ENCODE measurements at regions not wholly inside any gene's neighbourhood (a gene's known extent, or its start where the extent isn't known, plus 50 kb on each side); places are given as distances from the start of the nearest gene placed in this dataset.
"Not testable (repeated sequence)": the region's sequence is repeated elsewhere in the genome, so short reads cannot be mapped to it uniquely, and the experiment has no call there.

GRCh38 chr14:84064316-84065125, 1465.4 kb upstream of the FLRT2 start:
- no peak for DNase-seq

GRCh38 chr14:84065811-84066210, 1464.1 kb upstream of the FLRT2 start:
- no peak for DNase-seq

GRCh38 chr14:84068288-84068687, 1461.7 kb upstream of the FLRT2 start:
- DNase-seq: no peak

GRCh38 chr14:84071061-84071460, 1458.9 kb upstream of the FLRT2 start:
- DNase-seq: no peak

- no peak for DNase-seq
Measured at GRCh38 chr14:84074626-84075025, 1455.3 kb upstream of the FLRT2 start.

- no peak for DNase-seq
Measured at GRCh38 chr14:84080944-84081343, 1449.0 kb upstream of the FLRT2 start.

GRCh38 chr14:84084056-84084630, 1445.8 kb upstream of the FLRT2 start:
- DNase-seq: no peak

- DNase-seq: no peak
Measured at GRCh38 chr14:84085493-84085892, 1444.5 kb upstream of the FLRT2 start.

- DNase-seq: no peak
Measured at GRCh38 chr14:84086714-84087113, 1443.2 kb upstream of the FLRT2 start.

GRCh38 chr14:84087986-84088531, 1441.9 kb upstream of the FLRT2 start:
- no peak for DNase-seq

GRCh38 chr14:84090837-84091236, 1439.1 kb upstream of the FLRT2 start:
- no peak for DNase-seq

GRCh38 chr14:84095681-84096080, 1434.3 kb upstream of the FLRT2 start:
- DNase-seq: no peak

GRCh38 chr14:84098261-84098660, 1431.7 kb upstream of the FLRT2 start:
- DNase-seq: no peak

GRCh38 chr14:84099560-84099959, 1430.4 kb upstream of the FLRT2 start:
- not testable (repeated sequence) for DNase-seq

- no peak for DNase-seq
Measured at GRCh38 chr14:84107835-84108343, 1422.1 kb upstream of the FLRT2 start.

GRCh38 chr14:84108746-84109457, 1421.0 kb upstream of the FLRT2 start:
- no peak for DNase-seq

GRCh38 chr14:84112589-84112988, 1417.4 kb upstream of the FLRT2 start:
- DNase-seq: no peak

- no peak for DNase-seq
Measured at GRCh38 chr14:84125676-84126075, 1404.3 kb upstream of the FLRT2 start.

- no peak for DNase-seq
Measured at GRCh38 chr14:84127495-84127894, 1402.4 kb upstream of the FLRT2 start.

GRCh38 chr14:84128050-84128449, 1401.9 kb upstream of the FLRT2 start:
- DNase-seq: no peak

GRCh38 chr14:84129007-84129406, 1400.9 kb upstream of the FLRT2 start:
- no peak for DNase-seq

GRCh38 chr14:84129941-84130340, 1400.0 kb upstream of the FLRT2 start:
- no peak for DNase-seq

- no peak for DNase-seq
Measured at GRCh38 chr14:84131924-84132323, 1398.0 kb upstream of the FLRT2 start.

- no peak for DNase-seq
Measured at GRCh38 chr14:84144166-84144565, 1385.8 kb upstream of the FLRT2 start.
